HG02759 (cell line): ENCODE measurements at regions not wholly inside any gene's neighbourhood (a gene's known extent, or its start where the extent isn't known, plus 50 kb on each side); places are given as distances from the start of the nearest gene placed in this dataset.
"Not testable (repeated sequence)": the region's sequence is repeated elsewhere in the genome, so short reads cannot be mapped to it uniquely, and the experiment has no call there.

ENCODE experiments used
- ATAC-seq: cut with Tn5 transposase; IDR thresholded peaks from one replicate; pipeline ENCODE4 v1.9.1; 2021; ENCODE audit warnings: mild to moderate bottlenecking, moderate library complexity; ENCODE audit not compliant: unreplicated experiment

DNA sequence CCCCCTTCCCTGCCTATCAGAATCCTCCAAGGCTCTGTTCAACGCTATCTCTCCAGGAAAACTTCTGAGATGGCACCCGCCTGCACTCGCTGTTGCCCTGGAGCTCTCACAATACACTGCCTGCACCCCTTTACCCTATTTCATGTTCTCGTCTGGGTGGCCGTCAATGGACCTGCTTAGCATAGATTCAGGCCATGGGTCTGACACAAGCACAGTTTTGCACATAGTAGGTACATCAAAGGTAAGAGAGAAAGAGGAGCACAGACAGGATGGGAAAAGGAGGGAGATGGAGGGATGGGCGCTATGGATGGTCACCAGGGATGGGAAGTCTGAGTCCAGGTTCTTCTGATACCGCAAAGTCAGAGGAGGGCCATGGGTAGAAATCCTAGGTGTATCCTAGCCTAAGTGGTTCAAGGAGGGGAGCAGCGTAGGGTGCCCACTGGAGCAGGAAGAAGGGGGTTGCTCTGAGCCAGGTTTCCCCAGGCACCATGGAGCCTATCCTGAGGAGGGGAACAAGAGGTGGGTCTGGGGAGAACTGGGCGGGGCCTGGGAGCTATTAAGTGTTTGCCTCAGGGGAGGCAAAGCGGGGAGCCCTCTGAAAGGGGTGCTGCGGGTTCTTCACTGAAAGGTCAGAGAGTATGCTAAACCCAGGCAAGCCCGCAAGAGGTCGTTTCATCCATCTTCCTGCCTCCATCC, 89.3 kb downstream of the MRPL14 start:
- ATAC-seq: no peak

DNA sequence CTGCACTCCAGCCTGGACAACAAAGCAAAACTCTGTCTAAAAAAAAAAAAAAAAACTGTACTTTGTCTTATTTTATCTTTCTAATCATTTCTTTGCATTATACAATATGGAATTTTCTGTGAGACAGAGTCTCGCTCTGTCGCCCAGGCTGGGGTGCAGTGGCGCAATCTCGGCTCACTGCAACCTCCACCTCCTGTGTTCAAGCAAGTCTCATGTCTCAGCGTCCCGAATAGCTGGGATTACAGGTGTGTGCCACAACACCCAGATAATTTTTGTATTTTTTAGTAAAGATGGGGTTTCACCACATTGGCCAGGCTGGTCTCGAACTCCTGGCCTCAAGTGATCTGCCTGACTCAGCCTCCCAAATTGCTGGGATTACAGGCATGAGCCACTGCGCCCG, 90.0 kb downstream of the MRPL14 start:
- not testable (repeated sequence) for ATAC-seq

DNA sequence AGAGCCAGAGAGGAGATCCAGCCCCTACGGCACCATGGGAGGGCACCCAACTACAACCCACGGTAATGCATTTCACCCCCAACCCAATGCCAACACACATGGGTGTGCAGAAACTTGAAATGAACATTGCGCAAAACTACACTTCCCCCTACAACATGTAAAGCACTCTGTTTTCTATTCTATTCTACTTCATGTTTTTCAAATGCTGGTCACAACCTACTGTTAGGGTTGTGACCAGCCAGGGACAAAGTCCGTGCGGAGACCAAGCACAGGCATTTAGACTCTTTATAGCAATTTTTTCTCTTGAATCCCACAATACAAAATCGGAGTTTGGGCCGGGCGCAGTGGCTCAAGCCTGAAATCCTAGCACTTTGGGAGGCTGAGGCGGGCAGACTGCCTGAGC, 90.6 kb downstream of the MRPL14 start:
- no peak for ATAC-seq

DNA sequence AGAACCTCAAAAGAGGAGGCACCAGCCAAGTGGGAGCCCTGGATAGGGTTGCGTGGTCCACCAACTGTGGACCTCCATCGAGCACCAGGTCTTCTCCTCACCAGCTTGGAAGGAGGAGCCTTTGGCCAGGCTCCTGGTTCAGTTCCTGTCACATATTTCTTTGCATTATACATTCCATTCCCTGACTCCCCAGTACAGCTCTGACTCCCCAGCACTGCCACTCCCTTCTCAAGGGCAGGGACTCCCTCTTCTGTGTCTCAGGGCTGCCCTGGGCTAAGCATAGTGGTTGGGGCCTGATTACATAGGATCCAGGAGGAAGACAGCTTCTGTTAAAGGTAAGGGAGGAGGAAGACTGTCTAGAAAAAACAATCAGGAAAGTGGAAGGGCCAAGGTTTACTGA, 91.1 kb downstream of the MRPL14 start:
- no peak for ATAC-seq

DNA sequence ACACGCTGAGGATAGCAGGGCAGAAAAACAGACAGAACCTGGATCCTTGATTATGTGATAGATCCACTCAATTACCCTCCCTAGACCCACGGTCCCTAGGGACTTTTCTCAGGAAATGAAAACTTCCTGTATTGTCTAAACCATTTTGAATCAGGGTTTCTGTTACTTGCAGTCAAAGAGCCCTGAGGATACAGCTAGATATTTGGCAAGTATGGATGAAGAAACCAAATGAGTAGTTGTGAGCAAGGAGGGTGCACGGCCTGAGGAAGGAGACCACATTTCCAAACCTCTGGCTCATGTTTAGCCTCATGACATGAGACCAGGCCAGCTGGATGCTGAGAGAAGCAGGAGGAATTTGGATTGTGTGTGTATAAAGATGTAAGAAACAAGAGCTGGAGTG, 91.6 kb downstream of the MRPL14 start:
- ATAC-seq: no peak

DNA sequence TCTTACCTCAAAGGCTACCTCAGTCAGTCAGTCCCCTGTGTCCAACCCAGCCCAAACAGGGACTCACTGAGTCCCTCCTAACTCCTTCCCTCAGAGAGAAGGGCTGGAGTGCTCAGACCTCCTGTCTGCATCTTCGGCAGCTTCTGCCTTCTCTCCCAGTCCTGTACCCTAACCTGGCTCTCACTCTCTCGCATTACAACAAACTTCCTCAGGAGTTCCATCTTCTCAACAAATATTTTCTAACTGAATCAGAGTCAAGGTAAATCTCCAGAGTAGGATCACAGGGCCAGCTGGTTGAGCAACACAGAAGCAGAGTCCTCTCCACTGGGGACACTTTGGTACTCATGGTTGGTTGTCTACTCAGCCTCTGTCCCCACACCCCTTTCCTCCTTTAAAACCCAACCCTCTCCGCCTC, 92.3 kb downstream of the MRPL14 start:
- ATAC-seq: no peak

DNA sequence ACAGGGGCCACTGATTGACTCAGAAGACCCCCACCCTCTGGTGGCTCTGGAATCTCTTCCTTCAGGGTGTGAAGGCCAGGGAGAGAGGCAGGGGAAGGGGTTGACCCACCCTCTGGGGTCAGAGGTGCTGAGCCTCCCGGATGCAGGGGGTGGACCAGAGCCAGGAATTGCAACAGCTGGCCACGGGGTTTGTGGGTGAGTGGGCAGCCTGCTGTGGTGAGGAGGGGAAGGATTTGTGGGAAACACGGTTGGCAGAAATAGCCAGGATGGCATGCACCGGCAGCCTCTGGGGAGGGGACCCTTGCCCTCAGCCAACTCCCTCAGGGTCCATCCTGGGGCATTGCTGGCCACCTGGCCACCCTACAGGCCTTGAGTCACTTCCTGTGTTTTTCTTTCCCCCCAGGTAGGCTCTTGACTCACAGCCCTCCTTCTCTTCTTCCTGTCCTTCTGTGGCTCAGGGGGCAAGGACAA, 92.8 kb downstream of the MRPL14 start:
- no peak for ATAC-seq

GRCh38 chr6:44030812-44031454, 96.3 kb downstream of the MRPL14 start:
- no peak for ATAC-seq

- ATAC-seq: no peak
Observed at GRCh38 chr6:44029444-44030185, 97.6 kb downstream of the MRPL14 start.

- ATAC-seq: no peak
Observed at GRCh38 chr6:44028789-44029310, 98.4 kb downstream of the MRPL14 start.

GRCh38 chr6:44025226-44025625, 102.0 kb downstream of the MRPL14 start:
- no peak for ATAC-seq

DNA sequence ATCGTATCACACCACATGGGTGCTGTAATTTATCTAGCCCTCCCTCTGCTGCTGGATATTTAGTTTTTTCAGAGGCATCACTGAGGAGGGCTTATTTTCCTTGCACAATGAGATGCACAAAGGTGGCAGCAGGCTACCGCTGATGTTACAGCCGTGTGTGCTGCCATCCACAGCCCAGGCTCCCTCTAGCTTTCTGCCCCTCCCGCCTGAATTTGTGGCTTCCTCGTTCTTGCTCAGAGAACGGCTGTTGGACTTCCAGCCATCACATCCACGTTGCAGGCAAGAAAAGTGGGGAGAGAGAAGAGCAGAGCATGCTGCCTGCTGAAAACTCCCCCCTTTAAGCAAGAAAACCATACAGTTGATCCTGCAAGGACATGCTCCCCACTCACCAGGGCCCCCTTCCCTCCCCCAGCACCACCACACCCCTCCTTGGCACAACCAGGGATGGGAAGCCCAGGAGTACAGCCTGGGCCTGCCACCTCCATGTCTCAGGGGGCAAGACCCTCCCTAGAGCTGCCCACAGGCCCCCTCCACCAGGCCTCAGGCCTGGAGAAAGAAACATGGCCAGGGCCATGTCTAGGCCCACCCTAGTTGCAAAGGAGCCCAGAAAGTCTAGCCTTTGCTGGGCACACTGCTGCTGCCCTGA, 102.6 kb downstream of the MRPL14 start:
- no peak for ATAC-seq

DNA sequence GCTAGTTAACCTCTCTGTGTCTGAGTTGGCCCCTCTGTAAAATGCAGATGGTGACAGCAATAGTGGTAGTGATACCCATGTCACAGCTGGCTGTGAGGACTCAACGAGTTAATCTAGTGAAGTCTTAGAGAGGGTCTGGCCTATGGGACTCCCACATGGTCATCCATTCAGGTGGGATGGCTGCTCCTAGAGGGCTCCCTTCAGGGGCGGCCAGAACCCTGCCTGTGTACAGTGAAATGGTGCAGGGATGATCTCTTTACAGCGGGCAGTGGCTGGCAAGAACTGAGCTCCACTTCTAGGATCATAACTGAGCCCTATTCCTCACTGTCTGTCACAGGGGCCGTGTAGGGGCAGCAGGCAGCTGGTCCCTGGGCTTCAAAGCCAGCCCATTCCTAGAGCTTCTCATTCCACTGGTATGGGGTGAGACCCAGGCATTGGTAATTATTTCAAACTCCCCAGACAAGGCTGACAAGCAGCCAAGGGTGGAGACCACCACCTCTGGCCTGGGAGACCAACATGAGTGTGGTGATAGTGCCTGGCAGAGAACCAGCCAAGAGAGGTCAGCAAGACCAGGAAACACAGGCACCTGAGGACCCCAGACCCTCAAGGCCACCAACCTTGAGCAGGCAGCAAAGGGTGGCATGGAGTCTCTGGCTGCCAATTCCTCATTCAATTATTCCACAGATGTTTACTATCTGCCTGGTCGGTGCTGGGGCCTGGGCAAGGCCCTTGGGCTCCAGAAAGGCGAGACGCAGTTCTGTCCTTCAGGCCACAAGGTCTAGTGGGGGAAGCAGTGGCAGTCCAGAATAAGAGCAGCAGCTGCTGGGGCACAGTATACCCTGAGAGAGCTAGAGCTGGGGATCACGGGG, 103.4 kb downstream of the MRPL14 start:
- no peak for ATAC-seq

DNA sequence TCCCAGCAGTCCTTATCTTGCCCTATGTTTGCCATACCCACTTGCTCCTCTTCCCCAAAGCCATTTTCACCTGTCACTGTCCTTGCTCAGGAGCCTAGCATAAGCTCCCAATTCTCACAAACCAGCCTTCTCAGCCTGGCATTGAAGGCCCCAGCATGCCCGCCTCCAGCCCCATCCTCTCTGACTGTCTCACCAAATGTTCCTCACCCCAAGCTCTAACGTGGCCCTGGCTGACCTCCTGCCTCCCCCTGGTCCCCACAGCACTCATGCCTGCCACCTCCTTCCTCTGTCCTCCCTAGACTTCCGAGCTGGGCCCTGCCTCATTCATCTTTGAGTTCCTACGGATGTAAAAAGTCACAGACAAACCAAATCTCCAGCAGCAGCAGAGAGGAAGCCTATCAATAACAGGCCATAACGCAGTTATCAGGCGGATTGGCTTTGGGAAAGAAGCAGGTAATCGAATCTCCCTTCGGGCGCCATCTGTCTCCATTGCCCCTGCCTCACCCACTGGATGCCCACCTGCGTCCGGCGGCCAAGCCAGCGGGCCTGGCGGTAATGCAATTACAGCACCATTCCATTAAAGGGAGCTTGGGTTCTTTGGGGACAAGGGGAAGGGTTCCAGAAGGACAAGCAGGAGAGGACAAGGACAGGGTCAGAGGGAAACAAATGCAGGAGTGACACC, 104.4 kb downstream of the MRPL14 start:
- ATAC-seq: no peak

GRCh38 chr6:44022296-44022661, 105.0 kb downstream of the MRPL14 start:
- ATAC-seq: no peak

GRCh38 chr6:44021589-44022295, 105.5 kb downstream of the MRPL14 start:
- ATAC-seq: no peak

- ATAC-seq: no peak
Observed at GRCh38 chr6:44020664-44021425, 106.4 kb downstream of the MRPL14 start.

GRCh38 chr6:44020148-44020547, 107.1 kb downstream of the MRPL14 start:
- ATAC-seq: no peak
